Astrocyte (in vitro differentiated cells and primary cell): ENCODE measurements at regions not wholly inside any gene's neighbourhood (a gene's known extent, or its start where the extent isn't known, plus 50 kb on each side); places are given as distances from the start of the nearest gene placed in this dataset.
"Not testable (repeated sequence)": the region's sequence is repeated elsewhere in the genome, so short reads cannot be mapped to it uniquely, and the experiment has no call there.

Experiments
- EZH2 ChIP-seq: IDR thresholded peaks from 2 replicates; pipeline ENCODE4 v1.6.1; 2012; ENCODE audit warnings: mild to moderate bottlenecking, low read length, inconsistent platforms; ENCODE audit not compliant: insufficient read depth
- TF ChIP-seq, protein P1 (sequence below): IDR thresholded peaks from 2 replicates; pipeline ENCODE4 v1.5.1; 2011; ENCODE audit warnings: low read depth, mild to moderate bottlenecking, inconsistent platforms, low read length, moderate library complexity; ENCODE audit not compliant: insufficient read depth

- TF ChIP-seq, protein P1, sequence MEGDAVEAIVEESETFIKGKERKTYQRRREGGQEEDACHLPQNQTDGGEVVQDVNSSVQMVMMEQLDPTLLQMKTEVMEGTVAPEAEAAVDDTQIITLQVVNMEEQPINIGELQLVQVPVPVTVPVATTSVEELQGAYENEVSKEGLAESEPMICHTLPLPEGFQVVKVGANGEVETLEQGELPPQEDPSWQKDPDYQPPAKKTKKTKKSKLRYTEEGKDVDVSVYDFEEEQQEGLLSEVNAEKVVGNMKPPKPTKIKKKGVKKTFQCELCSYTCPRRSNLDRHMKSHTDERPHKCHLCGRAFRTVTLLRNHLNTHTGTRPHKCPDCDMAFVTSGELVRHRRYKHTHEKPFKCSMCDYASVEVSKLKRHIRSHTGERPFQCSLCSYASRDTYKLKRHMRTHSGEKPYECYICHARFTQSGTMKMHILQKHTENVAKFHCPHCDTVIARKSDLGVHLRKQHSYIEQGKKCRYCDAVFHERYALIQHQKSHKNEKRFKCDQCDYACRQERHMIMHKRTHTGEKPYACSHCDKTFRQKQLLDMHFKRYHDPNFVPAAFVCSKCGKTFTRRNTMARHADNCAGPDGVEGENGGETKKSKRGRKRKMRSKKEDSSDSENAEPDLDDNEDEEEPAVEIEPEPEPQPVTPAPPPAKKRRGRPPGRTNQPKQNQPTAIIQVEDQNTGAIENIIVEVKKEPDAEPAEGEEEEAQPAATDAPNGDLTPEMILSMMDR, result not testable (repeated sequence)
- not testable (repeated sequence) for TF ChIP-seq EZH2
Observed at GRCh38 chr5:114148728-114149127, 213.1 kb upstream of the KCNN2 start.
